HEK293 (cell line): ENCODE measurements at regions not wholly inside any gene's neighbourhood (a gene's known extent, or its start where the extent isn't known, plus 50 kb on each side); places are given as distances from the start of the nearest gene placed in this dataset.

Experiments
- CTCF ChIA-PET: fragments of 350-600 bp; formaldehyde crosslinking; extraction: SDS; loops from one replicate; lab custom pipeline; 2021; ENCODE audit warnings: antibody characterized with exemption; lab: Yijun Ruan, JAX
- POLR2A ChIA-PET: fragments of 300-600 bp; formaldehyde crosslinking; extraction: SDS; loops from one replicate; lab custom pipeline; 2020; ENCODE audit warnings: antibody characterized with exemption, inconsistent platforms; lab: Yijun Ruan, JAX
- H3K27ac ChIP-seq: fragments of 200-500 bp; sonication (Bioruptor generic); 2 replicates; pipeline ENCODE4 v1.5.1; 2014; ENCODE audit warnings: low read depth, low read length, control low read depth, inconsistent platforms; ENCODE audit errors: extremely low read depth
- H3K36me3 ChIP-seq, 2 experiments: fragments of 200-500 bp in 1 of 2; sonication (Bioruptor generic) in 1 of 2; 1 replicate in 1 of 2; 2 replicates in 1 of 2; pipeline ENCODE4 v1.5.1; 2014 to 2017; ENCODE audit warnings: inconsistent platforms in 2 of 2, low read length in 2 of 2; ENCODE audit not compliant: control insufficient read depth in 2 of 2, insufficient read depth in 1 of 2
- H3K4me1 ChIP-seq: fragments of 200-500 bp; sonication (Bioruptor generic); 2 replicates; pipeline ENCODE4 v1.5.1; 2014; ENCODE audit warnings: mild to moderate bottlenecking, low read length, inconsistent platforms; ENCODE audit not compliant: control insufficient read depth, insufficient read depth
- H3K4me3 ChIP-seq: 2 replicates; pipeline ENCODE4 v1.5.1; 2011; ENCODE audit warnings: low read depth, mild to moderate bottlenecking, control low read depth, low read length, moderate library complexity
- H3K9me3 ChIP-seq: fragments of 200-500 bp; sonication (Bioruptor generic); 2 replicates; pipeline ENCODE4 v1.5.1; 2014; ENCODE audit warnings: low read depth, low read length, inconsistent platforms; ENCODE audit not compliant: control insufficient read depth, insufficient read depth
- GLIS2 ChIP-seq: fragments of 450-650 bp; formaldehyde crosslinking; IDR thresholded peaks from 2 replicates; pipeline ENCODE4 v1.5.1; 2016; ENCODE audit warnings: missing biosample characterization, missing genetic modification characterization
- KLF8 ChIP-seq: fragments of 450-650 bp; formaldehyde crosslinking; IDR thresholded peaks from 2 replicates; pipeline ENCODE4 v1.5.1; 2016; ENCODE audit warnings: missing biosample characterization, missing genetic modification characterization
- MYNN ChIP-seq: fragments of 450-650 bp; formaldehyde crosslinking; IDR thresholded peaks from 2 replicates; pipeline ENCODE4 v1.5.1; 2016; ENCODE audit warnings: missing biosample characterization, missing genetic modification characterization, borderline replicate concordance
- ZNF112 ChIP-seq: fragments of 450-650 bp; formaldehyde crosslinking; IDR thresholded peaks from 2 replicates; pipeline ENCODE4 v1.5.0; 2017; ENCODE audit warnings: missing biosample characterization, missing genetic modification characterization
- ZNF140 ChIP-seq: fragments of 450-650 bp; formaldehyde crosslinking; IDR thresholded peaks from 2 replicates; pipeline ENCODE4 v1.5.1; 2016; ENCODE audit warnings: missing biosample characterization, missing genetic modification characterization
- ZNF146 ChIP-seq: fragments of 450-650 bp; formaldehyde crosslinking; IDR thresholded peaks from 2 replicates; pipeline ENCODE4 v1.5.1; 2016; ENCODE audit warnings: missing biosample characterization, missing genetic modification characterization
- ZNF169 ChIP-seq: fragments of 450-650 bp; formaldehyde crosslinking; IDR thresholded peaks from 2 replicates; pipeline ENCODE4 v1.5.1; 2016; ENCODE audit warnings: missing biosample characterization, missing genetic modification characterization
- ZNF221 ChIP-seq: fragments of 450-650 bp; formaldehyde crosslinking; IDR thresholded peaks from 2 replicates; pipeline ENCODE4 v1.5.1; 2017; ENCODE audit warnings: missing biosample characterization, missing genetic modification characterization, borderline replicate concordance
- ZNF350 ChIP-seq: fragments of 450-650 bp; formaldehyde crosslinking; IDR thresholded peaks from 2 replicates; pipeline ENCODE4 v1.5.0; 2017; ENCODE audit warnings: missing biosample characterization, mild to moderate bottlenecking, missing genetic modification characterization
- ZNF37A ChIP-seq: fragments of 450-650 bp; IDR thresholded peaks from 2 replicates; pipeline ENCODE4 v1.5.1; 2018; ENCODE audit warnings: missing biosample characterization, missing genetic modification characterization
- ZNF394 ChIP-seq: fragments of 450-650 bp; formaldehyde crosslinking; IDR thresholded peaks from 2 replicates; pipeline ENCODE4 v1.5.1; 2016; ENCODE audit warnings: missing biosample characterization, missing genetic modification characterization, mild to moderate bottlenecking, moderate library complexity, borderline replicate concordance
- ZNF473 ChIP-seq: fragments of 450-650 bp; formaldehyde crosslinking; IDR thresholded peaks from 2 replicates; pipeline ENCODE4 v1.5.1; 2017; ENCODE audit warnings: missing biosample characterization, missing genetic modification characterization
- ZNF521 ChIP-seq: fragments of 450-650 bp; formaldehyde crosslinking; IDR thresholded peaks from 2 replicates; pipeline ENCODE4 v1.5.1; 2017; ENCODE audit warnings: missing biosample characterization, mild to moderate bottlenecking, missing genetic modification characterization
- ZNF549 ChIP-seq: fragments of 450-650 bp; IDR thresholded peaks from 2 replicates; pipeline ENCODE4 v1.5.1; 2018; ENCODE audit warnings: missing biosample characterization, missing genetic modification characterization, mild to moderate bottlenecking, inconsistent platforms, moderate library complexity
- ZNF555 ChIP-seq: fragments of 450-650 bp; formaldehyde crosslinking; conservative IDR thresholded peaks from 2 replicates; pipeline ENCODE4 v1.5.1; 2017; ENCODE audit warnings: missing biosample characterization, mild to moderate bottlenecking, missing genetic modification characterization, inconsistent platforms
- ZNF561 ChIP-seq: fragments of 450-650 bp; IDR thresholded peaks from 2 replicates; pipeline ENCODE4 v1.5.1; 2018; ENCODE audit warnings: missing biosample characterization, missing genetic modification characterization, borderline replicate concordance
- ZNF585B ChIP-seq: fragments of 450-650 bp; formaldehyde crosslinking; IDR thresholded peaks from 2 replicates; pipeline ENCODE4 v1.5.1; 2016; ENCODE audit warnings: missing biosample characterization, missing genetic modification characterization
- ZNF600 ChIP-seq: fragments of 450-650 bp; formaldehyde crosslinking; IDR thresholded peaks from 2 replicates; pipeline ENCODE4 v1.5.1; 2016; ENCODE audit warnings: missing biosample characterization, missing genetic modification characterization
- ZNF654 ChIP-seq: fragments of 450-650 bp; formaldehyde crosslinking; IDR thresholded peaks from 2 replicates; pipeline ENCODE4 v1.5.1; 2016; ENCODE audit warnings: low read depth, missing biosample characterization, missing genetic modification characterization
- ZNF664 ChIP-seq: fragments of 450-650 bp; formaldehyde crosslinking; IDR thresholded peaks from 2 replicates; pipeline ENCODE4 v1.5.1; 2016; ENCODE audit warnings: missing biosample characterization, missing genetic modification characterization
- ZXDB ChIP-seq: fragments of 450-650 bp; formaldehyde crosslinking; IDR thresholded peaks from 2 replicates; pipeline ENCODE4 v1.5.1; 2016; ENCODE audit warnings: missing biosample characterization, missing genetic modification characterization
- TF ChIP-seq, protein P1 (sequence below): fragments of 450-650 bp; formaldehyde crosslinking; IDR thresholded peaks from 2 replicates; pipeline ENCODE4 v1.5.1; 2017; ENCODE audit warnings: missing biosample characterization, missing genetic modification characterization
- TF ChIP-seq, protein P2 (sequence below): fragments of 450-650 bp; formaldehyde crosslinking; IDR thresholded peaks from 2 replicates; pipeline ENCODE4 v1.5.1; 2016; ENCODE audit warnings: missing biosample characterization, missing genetic modification characterization
- TF ChIP-seq, protein P3 (sequence below): fragments of 450-650 bp; IDR thresholded peaks from 2 replicates; pipeline ENCODE4 v1.5.1; 2018; ENCODE audit warnings: missing biosample characterization, missing genetic modification characterization
- TF ChIP-seq, protein P4 (sequence below): fragments of 450-650 bp; formaldehyde crosslinking; IDR thresholded peaks from 2 replicates; pipeline ENCODE4 v1.5.1; 2017; ENCODE audit warnings: missing biosample characterization, missing genetic modification characterization
- TF ChIP-seq, protein P5 (sequence below): fragments of 450-650 bp; formaldehyde crosslinking; IDR thresholded peaks from 2 replicates; pipeline ENCODE4 v1.5.1; 2017; ENCODE audit warnings: missing biosample characterization, missing genetic modification characterization

DNA sequence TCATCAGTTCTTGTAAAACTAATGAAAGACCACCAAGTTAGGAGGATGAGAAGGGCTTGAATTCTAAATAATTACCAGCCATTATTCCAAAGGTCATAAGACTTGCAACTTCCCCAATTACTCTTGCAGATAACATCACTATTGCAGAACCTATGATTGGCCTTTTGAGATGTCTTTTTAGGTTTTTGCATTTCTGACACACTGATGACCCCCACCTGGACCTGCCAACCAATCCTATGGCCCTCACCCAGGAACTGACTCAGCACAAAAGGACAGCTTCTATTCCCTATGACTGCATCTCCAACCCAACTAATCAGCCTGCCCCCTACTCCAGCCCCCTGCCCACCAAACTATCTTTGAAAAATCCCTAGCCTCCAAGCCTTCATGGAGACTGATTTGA, 111.5 kb upstream of the COPS8 start:
- no peak overlapping the region for H3K4me3 ChIP-seq
- H3K36me3 ChIP-seq = no peaks in the 10 kb centered on the region
- H3K4me1 ChIP-seq = no peaks in the 10 kb centered on the region
- TF ChIP-seq GLIS2 (tag by site-specific recombination) = no peak
- no peak for TF ChIP-seq ZNF654 (tag by site-specific recombination)
- ChIA-PET CTCF (interaction anchor here (0.7 kb wide), 1 partner anchor 105 kb away, joined by 4 read pairs; no protein-coding TSS in a partner anchor), POLR2A (no interaction called here)
- no peaks in the 10 kb centered on the region for H3K9me3 ChIP-seq
- H3K27ac ChIP-seq = no peak overlapping the region

DNA sequence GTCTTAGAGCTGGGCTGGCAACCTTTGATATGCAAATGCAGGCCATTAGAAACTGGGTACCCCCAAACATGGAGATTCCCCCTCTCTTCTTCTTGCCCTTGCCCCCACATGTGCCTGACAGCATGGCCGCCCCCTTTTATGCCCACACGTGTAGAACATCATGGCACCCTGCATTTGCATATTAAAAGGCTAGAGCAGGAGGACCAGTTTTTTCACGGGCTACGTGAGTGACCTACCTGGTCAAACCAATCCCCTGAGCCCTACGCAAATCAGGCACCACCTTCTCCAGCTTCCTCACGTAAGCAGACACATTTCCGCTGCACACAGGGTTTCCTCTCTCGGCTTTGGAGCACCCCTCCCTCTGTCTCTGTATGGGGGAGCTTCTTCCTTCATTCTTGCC, 110.9 kb upstream of the COPS8 start:
- Histone ChIP-seq H3K4me1 (no peaks in the 10 kb centered on the region), H3K9me3 (no peaks in the 10 kb centered on the region), H3K4me3 (no peak overlapping the region), H3K36me3 (no peaks in the 10 kb centered on the region), H3K27ac (no peak overlapping the region)
- ChIA-PET CTCF (no interaction called here), POLR2A (no interaction called here)
- TF ChIP-seq ZNF473 (tag by site-specific recombination) (no peak), ZNF221 (no peak), ZNF169 (tag by site-specific recombination) (no peak), ZNF664 (tag by site-specific recombination) (no peak), MYNN (no peak)
- TF ChIP-seq, protein P1, sequence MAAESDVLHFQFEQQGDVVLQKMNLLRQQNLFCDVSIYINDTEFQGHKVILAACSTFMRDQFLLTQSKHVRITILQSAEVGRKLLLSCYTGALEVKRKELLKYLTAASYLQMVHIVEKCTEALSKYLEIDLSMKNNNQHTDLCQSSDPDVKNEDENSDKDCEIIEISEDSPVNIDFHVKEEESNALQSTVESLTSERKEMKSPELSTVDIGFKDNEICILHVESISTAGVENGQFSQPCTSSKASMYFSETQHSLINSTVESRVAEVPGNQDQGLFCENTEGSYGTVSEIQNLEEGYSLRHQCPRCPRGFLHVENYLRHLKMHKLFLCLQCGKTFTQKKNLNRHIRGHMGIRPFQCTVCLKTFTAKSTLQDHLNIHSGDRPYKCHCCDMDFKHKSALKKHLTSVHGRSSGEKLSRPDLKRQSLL (tag by site-specific recombination) = no peak
- TF ChIP-seq, protein P2, sequence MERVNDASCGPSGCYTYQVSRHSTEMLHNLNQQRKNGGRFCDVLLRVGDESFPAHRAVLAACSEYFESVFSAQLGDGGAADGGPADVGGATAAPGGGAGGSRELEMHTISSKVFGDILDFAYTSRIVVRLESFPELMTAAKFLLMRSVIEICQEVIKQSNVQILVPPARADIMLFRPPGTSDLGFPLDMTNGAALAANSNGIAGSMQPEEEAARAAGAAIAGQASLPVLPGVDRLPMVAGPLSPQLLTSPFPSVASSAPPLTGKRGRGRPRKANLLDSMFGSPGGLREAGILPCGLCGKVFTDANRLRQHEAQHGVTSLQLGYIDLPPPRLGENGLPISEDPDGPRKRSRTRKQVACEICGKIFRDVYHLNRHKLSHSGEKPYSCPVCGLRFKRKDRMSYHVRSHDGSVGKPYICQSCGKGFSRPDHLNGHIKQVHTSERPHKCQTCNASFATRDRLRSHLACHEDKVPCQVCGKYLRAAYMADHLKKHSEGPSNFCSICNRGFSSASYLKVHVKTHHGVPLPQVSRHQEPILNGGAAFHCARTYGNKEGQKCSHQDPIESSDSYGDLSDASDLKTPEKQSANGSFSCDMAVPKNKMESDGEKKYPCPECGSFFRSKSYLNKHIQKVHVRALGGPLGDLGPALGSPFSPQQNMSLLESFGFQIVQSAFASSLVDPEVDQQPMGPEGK = no peak

DNA sequence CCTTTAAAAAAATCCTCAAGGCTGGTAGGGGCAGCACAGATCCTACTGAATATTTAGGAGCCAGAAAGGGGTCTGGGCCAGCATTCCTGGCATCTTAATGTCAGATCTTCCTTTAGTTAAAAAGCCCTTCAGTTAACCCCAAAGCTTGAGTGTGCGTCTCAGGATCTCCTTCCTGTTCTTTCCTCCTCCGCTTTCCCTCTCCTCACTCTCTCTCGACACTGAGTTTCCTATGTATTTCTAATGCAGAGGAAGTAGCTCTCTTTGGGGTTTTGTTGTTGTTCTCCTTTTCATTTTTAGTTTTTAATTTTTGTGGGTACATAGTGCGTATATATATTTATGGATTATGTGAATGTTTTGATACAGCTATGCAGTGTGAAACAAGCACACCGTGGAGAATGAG, 109.9 kb upstream of the COPS8 start:
- CTCF ChIA-PET = interaction anchor here (0.8 kb wide), 1 partner anchor 101 kb away, joined by 5 read pairs; no protein-coding TSS in a partner anchor
- no peaks in the 10 kb centered on the region for H3K4me1 ChIP-seq
- POLR2A ChIA-PET = no interaction called here
- no peaks in the 10 kb centered on the region for H3K9me3 ChIP-seq
- H3K27ac ChIP-seq = no peak overlapping the region
- no peak overlapping the region for H3K4me3 ChIP-seq
- H3K36me3 ChIP-seq = no peaks in the 10 kb centered on the region
- TF ChIP-seq, protein P3, sequence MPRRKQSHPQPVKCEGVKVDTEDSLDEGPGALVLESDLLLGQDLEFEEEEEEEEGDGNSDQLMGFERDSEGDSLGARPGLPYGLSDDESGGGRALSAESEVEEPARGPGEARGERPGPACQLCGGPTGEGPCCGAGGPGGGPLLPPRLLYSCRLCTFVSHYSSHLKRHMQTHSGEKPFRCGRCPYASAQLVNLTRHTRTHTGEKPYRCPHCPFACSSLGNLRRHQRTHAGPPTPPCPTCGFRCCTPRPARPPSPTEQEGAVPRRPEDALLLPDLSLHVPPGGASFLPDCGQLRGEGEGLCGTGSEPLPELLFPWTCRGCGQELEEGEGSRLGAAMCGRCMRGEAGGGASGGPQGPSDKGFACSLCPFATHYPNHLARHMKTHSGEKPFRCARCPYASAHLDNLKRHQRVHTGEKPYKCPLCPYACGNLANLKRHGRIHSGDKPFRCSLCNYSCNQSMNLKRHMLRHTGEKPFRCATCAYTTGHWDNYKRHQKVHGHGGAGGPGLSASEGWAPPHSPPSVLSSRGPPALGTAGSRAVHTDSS (tag by site-specific recombination) = no peak
- TF ChIP-seq KLF8 (tag by site-specific recombination) (no peak), ZNF140 (tag by site-specific recombination) (no peak), ZNF169 (tag by site-specific recombination) (no peak), ZNF37A (tag by site-specific recombination) (no peak), ZNF146 (tag by site-specific recombination) (no peak), ZNF555 (tag by site-specific recombination) (no peak), ZNF561 (no peak), ZXDB (tag by site-specific recombination) (no peak), ZNF394 (no peak), ZNF600 (no peak), ZNF521 (no peak), ZNF549 (no peak), MYNN (no peak), ZNF112 (tag by site-specific recombination) (no peak), ZNF585B (tag by site-specific recombination) (no peak), ZNF350 (tag by site-specific recombination) (no peak)
- TF ChIP-seq, protein P4, sequence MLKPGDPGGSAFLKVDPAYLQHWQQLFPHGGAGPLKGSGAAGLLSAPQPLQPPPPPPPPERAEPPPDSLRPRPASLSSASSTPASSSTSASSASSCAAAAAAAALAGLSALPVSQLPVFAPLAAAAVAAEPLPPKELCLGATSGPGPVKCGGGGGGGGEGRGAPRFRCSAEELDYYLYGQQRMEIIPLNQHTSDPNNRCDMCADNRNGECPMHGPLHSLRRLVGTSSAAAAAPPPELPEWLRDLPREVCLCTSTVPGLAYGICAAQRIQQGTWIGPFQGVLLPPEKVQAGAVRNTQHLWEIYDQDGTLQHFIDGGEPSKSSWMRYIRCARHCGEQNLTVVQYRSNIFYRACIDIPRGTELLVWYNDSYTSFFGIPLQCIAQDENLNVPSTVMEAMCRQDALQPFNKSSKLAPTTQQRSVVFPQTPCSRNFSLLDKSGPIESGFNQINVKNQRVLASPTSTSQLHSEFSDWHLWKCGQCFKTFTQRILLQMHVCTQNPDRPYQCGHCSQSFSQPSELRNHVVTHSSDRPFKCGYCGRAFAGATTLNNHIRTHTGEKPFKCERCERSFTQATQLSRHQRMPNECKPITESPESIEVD = no peak
- TF ChIP-seq, protein P5, sequence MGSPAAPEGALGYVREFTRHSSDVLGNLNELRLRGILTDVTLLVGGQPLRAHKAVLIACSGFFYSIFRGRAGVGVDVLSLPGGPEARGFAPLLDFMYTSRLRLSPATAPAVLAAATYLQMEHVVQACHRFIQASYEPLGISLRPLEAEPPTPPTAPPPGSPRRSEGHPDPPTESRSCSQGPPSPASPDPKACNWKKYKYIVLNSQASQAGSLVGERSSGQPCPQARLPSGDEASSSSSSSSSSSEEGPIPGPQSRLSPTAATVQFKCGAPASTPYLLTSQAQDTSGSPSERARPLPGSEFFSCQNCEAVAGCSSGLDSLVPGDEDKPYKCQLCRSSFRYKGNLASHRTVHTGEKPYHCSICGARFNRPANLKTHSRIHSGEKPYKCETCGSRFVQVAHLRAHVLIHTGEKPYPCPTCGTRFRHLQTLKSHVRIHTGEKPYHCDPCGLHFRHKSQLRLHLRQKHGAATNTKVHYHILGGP (tag by site-specific recombination) = no peak
